ENCODE measurements at regions not wholly inside any gene's neighbourhood (a gene's known extent, or its start where the extent isn't known, plus 50 kb on each side); places are given as distances from the start of the nearest gene placed in this dataset.

DNA sequence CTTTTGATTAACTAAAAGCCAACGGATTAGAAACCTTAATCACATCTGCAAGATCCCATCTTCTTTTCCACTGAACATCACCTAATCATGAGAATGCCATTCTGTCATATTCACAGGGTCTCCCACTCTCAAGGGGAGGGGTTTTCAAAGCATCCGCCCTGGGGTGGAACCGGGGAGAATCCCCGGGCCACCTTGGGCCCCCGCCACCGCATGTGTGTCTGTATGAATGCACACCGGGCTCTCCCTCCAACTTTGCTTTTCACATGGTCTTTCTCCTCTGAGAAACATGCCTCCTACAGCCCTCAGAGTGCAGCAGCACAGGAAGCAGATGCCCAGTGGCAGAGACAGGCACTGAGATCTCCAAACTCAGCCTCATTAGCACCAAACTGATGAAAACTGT is 233.2 kb upstream of the PPP2R2D start:
- no peak for DNase-seq (ENCODE audit: extremely low read depth in 1 of 11, low read depth in 9 of 11, low spot score in 4 of 11)

DNA sequence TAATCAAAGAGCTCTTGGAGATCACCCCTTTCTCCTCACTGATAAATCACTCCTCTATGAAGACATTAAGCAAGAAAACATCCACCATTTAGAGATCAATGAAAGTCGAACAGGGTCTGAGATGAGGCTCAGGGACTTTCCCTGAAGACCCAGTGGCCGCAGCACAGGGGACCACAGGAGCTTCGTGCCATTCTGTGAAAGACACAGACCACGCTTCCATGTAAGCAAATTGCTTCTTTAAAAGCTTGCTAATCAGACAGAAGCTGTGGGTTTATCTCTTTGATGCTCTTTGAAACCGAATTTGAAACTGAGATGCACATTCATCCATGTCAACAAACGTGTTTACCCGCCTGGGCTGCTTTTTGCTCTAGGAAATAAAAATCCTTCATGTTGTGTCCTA is 231.9 kb upstream of the PPP2R2D start:
- DNase-seq (ENCODE audit: extremely low read depth in 1 of 11, low read depth in 9 of 11, low spot score in 4 of 11), result no peak

DNA sequence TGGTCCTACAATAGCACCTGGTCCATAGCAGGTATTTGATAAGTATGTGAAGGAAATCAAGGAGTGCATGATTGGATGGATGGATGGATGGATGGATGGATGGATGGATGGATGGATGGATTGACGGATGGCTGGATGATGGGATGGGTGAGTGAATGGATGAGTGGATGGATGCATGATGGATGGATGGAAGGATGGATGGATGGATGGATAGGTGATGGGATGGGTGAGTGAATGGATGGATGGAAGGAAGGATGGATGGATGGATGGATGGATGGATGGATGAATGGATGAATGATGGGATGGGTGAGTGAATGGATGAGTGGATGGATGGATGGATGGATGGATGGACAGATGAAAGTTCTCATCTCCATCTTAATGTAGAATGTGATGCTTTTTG is 231.0 kb upstream of the PPP2R2D start:
- DNase-seq (ENCODE audit: extremely low read depth in 1 of 11, low read depth in 9 of 11, low spot score in 4 of 11), result no peak

GRCh38 chr10:131670341-131670740 is 230.5 kb upstream of the PPP2R2D start:
- DNase-seq (ENCODE audit: extremely low read depth in 1 of 11, low read depth in 9 of 11, low spot score in 4 of 11), result no peak

- no peak for DNase-seq (ENCODE audit: extremely low read depth in 1 of 11, low read depth in 9 of 11, low spot score in 4 of 11)
Observed at GRCh38 chr10:131673396-131673795, 227.4 kb upstream of the PPP2R2D start.

DNA sequence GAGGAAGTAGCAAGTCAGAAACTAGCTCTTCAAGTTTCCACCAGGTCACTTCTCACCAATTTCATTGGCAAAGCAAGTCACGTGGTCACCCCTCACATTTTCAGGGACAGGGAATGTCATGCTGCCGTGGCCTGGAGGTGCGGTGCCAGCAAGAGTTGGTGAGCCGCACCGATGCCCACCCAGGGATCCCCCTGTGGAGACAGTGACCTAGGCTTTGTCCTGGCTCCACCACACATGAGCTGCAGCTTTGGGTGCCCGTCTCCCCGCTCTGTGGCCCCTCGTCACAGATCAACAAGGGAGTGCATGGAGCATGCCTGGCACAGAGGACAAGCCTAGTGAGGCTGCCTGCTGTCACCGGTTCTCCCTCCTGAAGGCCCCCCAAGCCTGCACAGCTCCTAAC is 226.7 kb upstream of the PPP2R2D start:
- no peak for DNase-seq (ENCODE audit: extremely low read depth in 1 of 11, low read depth in 9 of 11, low spot score in 4 of 11)

- no peak for DNase-seq (ENCODE audit: extremely low read depth in 1 of 11, low read depth in 9 of 11, low spot score in 4 of 11)
Observed at GRCh38 chr10:131675104-131675503, 225.7 kb upstream of the PPP2R2D start.

- DNase-seq (ENCODE audit: extremely low read depth in 1 of 11, low read depth in 9 of 11, low spot score in 4 of 11), result no peak
Observed at GRCh38 chr10:131676046-131676799, 224.6 kb upstream of the PPP2R2D start.

DNA sequence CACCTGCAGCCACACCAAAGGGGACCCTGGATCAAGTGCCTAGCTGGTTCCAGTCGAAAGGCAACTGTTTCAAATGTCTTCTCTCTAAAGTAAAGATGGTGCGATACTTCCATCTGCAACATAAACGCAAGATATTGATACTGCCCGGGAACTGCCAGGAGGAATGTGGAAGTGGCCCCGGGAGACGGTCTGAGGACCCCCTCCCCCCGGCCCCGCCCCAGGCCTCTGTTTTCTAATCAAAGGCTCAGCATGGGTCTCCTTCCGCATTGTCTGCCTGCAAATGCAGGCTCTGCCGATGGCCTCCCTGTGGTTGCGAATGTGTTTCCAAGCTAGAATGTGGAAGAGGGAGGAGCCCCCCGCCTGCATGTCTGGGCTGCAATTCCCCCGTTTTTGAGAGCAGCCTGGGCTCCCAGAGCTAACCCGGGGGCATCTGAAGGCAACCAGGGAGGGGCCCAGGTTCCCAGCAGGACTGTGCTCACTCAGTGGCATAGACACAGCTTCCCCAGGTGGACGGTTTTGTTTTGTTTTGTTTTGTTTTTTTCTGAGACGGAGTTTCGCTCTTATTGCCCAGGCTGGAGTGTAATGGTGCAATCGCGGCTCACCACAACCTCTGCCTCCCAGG is 223.9 kb upstream of the PPP2R2D start:
- DNase-seq (ENCODE audit: extremely low read depth in 1 of 11, low read depth in 9 of 11, low spot score in 4 of 11), result no peak

DNA sequence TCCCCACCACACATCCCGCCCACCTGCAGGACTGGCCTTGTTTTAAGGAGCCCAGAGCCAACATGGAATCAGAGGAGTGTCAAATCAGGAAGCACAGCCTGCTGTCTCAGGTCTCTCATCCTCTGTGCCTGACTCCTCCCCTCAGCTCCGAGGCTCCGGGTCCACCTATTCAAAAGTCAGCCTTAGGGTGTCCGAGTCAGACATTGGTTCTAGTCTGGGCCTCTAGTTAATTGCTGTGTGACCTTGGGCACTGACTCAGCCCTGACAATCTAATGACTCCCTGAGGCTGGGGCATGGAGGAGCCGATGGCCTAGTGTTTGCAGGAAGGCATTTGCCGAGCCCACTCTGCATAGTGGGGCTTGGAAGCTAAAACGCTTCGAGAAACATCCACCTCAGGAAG is 223.1 kb upstream of the PPP2R2D start:
- no peak for DNase-seq (ENCODE audit: extremely low read depth in 1 of 11, low read depth in 9 of 11, low spot score in 4 of 11)

- DNase-seq (ENCODE audit: extremely low read depth in 1 of 11, low read depth in 9 of 11, low spot score in 4 of 11), result no peak
Observed at GRCh38 chr10:131678171-131678570, 222.6 kb upstream of the PPP2R2D start.

GRCh38 chr10:131678613-131679012 is 222.2 kb upstream of the PPP2R2D start:
- DNase-seq (ENCODE audit: extremely low read depth in 1 of 11, low read depth in 9 of 11, low spot score in 4 of 11), result no peak

- no peak for DNase-seq (ENCODE audit: extremely low read depth in 1 of 11, low read depth in 9 of 11, low spot score in 4 of 11)
Observed at GRCh38 chr10:131679926-131680325, 220.9 kb upstream of the PPP2R2D start.

- DNase-seq (ENCODE audit: extremely low read depth in 1 of 11, low read depth in 9 of 11, low spot score in 4 of 11), result no peak
Observed at GRCh38 chr10:131681122-131681521, 219.7 kb upstream of the PPP2R2D start.

DNA sequence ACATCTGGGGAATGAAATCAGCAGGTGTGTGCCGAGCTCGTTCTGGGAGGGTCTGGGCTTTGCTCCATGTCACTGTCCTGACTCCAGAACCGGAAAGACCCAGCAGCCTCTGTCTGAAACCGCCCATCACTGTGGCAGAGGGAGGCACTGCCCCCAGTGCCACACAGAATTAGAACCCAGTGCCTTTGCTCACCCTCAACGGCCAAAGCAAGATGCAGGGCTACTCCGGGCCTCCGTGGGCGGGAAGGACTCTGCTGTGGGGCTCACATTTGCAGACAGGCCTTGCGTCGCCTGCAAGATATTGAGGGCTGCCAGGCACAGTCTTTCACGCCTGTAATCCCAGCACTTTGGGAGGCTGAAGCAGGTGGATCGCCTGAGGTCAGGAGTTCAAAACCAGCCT is 219.2 kb upstream of the PPP2R2D start:
- no peak for DNase-seq (ENCODE audit: extremely low read depth in 1 of 11, low read depth in 9 of 11, low spot score in 4 of 11)

DNA sequence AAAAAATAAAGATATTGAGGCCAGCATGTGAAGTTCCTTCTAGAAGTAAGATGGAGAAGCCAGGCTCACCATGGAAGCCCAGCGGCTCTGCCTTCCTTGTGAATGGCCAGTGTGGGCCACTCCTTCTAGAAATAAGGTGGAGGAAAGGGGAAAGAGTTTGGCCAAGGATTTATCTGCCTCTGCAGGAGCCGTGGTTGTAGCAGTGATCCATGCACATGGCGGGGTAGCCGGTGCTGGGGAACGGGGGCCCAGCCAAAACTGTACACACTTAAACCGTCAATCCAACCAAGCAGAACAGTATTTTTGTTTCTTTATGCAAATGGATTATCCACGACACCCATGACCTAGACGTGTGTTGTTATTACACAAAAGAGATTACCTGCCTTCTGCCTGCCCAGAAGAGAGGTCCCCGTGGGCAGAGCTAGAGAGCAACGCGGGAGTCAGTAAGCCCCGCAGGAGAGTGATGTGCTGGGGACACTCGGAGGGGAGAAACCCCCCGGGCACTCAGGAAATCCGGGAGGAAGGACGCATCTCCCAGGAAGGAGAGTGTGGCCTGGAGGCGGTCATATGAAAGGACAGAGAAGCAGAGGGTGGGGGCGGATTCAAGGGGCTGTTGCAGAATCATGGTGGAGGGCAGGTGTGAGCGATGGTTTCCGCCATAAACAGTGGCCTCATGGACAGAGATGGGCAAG is 218.4 kb upstream of the PPP2R2D start:
- DNase-seq (ENCODE audit: extremely low read depth in 1 of 11, low read depth in 9 of 11, low spot score in 4 of 11), result no peak

GRCh38 chr10:131683281-131683861 is 217.4 kb upstream of the PPP2R2D start:
- DNase-seq (ENCODE audit: extremely low read depth in 1 of 11, low read depth in 9 of 11, low spot score in 4 of 11), result no peak

DNA sequence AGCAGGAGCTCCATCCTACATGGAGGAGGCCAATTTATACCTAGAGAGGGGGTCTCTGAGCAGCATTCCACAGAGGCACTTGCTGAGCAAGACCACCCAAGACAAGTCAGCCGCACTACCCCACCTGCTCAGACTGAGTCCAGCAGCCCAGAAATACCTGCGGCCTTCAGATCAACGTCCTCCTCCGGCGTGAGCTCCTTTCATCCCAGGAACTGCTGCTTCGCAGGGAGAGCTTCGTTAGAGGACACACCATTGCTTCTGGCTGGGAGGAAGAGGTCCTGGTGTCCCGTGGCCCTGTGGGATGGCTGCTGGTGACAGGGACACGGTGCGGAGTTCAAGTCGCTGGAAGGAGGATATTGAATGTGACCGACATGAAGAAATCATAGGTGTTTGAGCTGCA is 216.9 kb upstream of the PPP2R2D start:
- DNase-seq (ENCODE audit: extremely low read depth in 1 of 11, low read depth in 9 of 11, low spot score in 4 of 11), result no peak

- no peak for DNase-seq (ENCODE audit: extremely low read depth in 1 of 11, low read depth in 9 of 11, low spot score in 4 of 11)
Observed at GRCh38 chr10:131685007-131685406, 215.8 kb upstream of the PPP2R2D start.

DNA sequence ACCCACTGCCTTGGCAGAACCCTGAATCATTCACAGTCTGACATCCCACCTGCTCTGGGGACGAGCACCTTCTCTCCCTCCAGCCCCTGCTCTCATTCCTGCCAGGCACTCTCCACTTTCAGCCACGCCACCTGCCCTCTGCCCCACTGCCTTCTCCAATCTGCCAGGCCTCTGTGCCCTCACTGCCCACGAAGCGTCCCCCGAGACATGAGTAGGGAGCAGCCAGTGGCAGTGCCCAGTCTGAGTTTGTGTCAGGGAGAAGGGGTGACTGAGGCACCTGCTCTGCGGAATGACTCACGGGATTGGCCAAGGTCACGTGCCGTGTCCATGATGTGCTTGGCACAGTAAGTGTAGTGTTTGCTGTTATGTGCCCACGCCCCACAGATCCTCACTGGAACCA is 215.2 kb upstream of the PPP2R2D start:
- DNase-seq (ENCODE audit: extremely low read depth in 1 of 11, low read depth in 9 of 11, low spot score in 4 of 11), result no peak
